ENCODE measurements at regions not wholly inside any gene's neighbourhood (a gene's known extent, or its start where the extent isn't known, plus 50 kb on each side); places are given as distances from the start of the nearest gene placed in this dataset.

GRCh38 chr16:64380751-64381150 lies 741.1 kb downstream of the CDH11 start:
- TF ChIP-seq SIN3A (IDR thresholded peaks at IDR 0.05; ENCODE audit: borderline replicate concordance, insufficient read depth, low read depth, low read length): no peak
- no peak for TF ChIP-seq CTCF (IDR thresholded peaks at IDR 0.05)
- Histone ChIP-seq H3K36me3 (ENCODE audit: control insufficient read depth, insufficient read depth, low read length) (no peaks in the 10 kb centered on the region; the same call in 1 of the 2 replicates), H3K9me3 (ENCODE audit: control insufficient read depth, insufficient read depth, low read depth, low read length) (no peaks in the 10 kb centered on the region), H3K4me1 (ENCODE audit: control insufficient read depth, insufficient read depth, low read length) (no peaks in the 10 kb centered on the region), H3K4me3 (ENCODE audit: low read depth in 2 of 2, low read length in 2 of 2) (no peak overlapping the region), H3K27me3 (ENCODE audit: control insufficient read depth, insufficient read depth, low read length) (no peaks in the 10 kb centered on the region), H3K27ac (ENCODE audit: low read length) (no peak overlapping the region)
- POLR2A ChIA-PET: no interaction called here
- BruUV-seq (replicated peaks): no TSS peak
- in situ Hi-C loops (cut with HindIII; ENCODE audit: low pct_unique_long_range_greater_than_20kb, low sequenced_read_pairs): no loop called here
- CTCF ChIA-PET: no interaction called here
- DNase-seq (ENCODE audit: low read depth, low spot score) (no peak), ATAC-seq (no peak)
- intact Hi-C loops (cut with micrococcal nuclease; ENCODE audit: unreplicated experiment): no loop called here

GRCh38 chr16:64375391-64375980 lies 746.4 kb downstream of the CDH11 start:
- POLR2A ChIA-PET: no interaction called here

More at GRCh38 chr16:64375391-64375980, 746.4 kb downstream of the CDH11 start:
- in situ Hi-C loops (cut with HindIII; ENCODE audit: low pct_unique_long_range_greater_than_20kb, low sequenced_read_pairs) (no loop called here), intact Hi-C loops (cut with micrococcal nuclease; ENCODE audit: unreplicated experiment) (no loop called here)
- CTCF ChIA-PET: no interaction called here
- BruUV-seq (replicated peaks): no TSS peak
- Histone ChIP-seq H3K4me1 (ENCODE audit: control insufficient read depth, insufficient read depth, low read length) (no peaks in the 10 kb centered on the region), H3K4me3 (ENCODE audit: low read depth in 2 of 2, low read length in 2 of 2) (no peak overlapping the region), H3K9me3 (ENCODE audit: control insufficient read depth, insufficient read depth, low read depth, low read length) (no peaks in the 10 kb centered on the region), H3K27ac (ENCODE audit: low read length) (no peak overlapping the region), H3K27me3 (ENCODE audit: control insufficient read depth, insufficient read depth, low read length) (no peaks in the 10 kb centered on the region), H3K36me3 (ENCODE audit: control insufficient read depth, insufficient read depth, low read length) (no peaks in the 10 kb centered on the region; the same call in 1 of the 2 replicates)
- TF ChIP-seq, protein P1, sequence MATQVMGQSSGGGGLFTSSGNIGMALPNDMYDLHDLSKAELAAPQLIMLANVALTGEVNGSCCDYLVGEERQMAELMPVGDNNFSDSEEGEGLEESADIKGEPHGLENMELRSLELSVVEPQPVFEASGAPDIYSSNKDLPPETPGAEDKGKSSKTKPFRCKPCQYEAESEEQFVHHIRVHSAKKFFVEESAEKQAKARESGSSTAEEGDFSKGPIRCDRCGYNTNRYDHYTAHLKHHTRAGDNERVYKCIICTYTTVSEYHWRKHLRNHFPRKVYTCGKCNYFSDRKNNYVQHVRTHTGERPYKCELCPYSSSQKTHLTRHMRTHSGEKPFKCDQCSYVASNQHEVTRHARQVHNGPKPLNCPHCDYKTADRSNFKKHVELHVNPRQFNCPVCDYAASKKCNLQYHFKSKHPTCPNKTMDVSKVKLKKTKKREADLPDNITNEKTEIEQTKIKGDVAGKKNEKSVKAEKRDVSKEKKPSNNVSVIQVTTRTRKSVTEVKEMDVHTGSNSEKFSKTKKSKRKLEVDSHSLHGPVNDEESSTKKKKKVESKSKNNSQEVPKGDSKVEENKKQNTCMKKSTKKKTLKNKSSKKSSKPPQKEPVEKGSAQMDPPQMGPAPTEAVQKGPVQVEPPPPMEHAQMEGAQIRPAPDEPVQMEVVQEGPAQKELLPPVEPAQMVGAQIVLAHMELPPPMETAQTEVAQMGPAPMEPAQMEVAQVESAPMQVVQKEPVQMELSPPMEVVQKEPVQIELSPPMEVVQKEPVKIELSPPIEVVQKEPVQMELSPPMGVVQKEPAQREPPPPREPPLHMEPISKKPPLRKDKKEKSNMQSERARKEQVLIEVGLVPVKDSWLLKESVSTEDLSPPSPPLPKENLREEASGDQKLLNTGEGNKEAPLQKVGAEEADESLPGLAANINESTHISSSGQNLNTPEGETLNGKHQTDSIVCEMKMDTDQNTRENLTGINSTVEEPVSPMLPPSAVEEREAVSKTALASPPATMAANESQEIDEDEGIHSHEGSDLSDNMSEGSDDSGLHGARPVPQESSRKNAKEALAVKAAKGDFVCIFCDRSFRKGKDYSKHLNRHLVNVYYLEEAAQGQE (IDR thresholded peaks at IDR 0.05; ENCODE audit: insufficient read depth in 1 of 2, low read depth in 2 of 2, low read length in 1 of 2): no peak
- TF ChIP-seq TCF7L2 (IDR thresholded peaks at IDR 0.05; ENCODE audit: low read depth, low read length): no peak
- TF ChIP-seq POLR2AphosphoS5 (IDR thresholded peaks at IDR 0.05; ENCODE audit: low read depth, low read length): no peak
- TF ChIP-seq SIN3A (IDR thresholded peaks at IDR 0.05; ENCODE audit: borderline replicate concordance, insufficient read depth, low read depth, low read length): no peak
- no peak for TF ChIP-seq CTCF (IDR thresholded peaks at IDR 0.05)
- DNase-seq (ENCODE audit: low read depth, low spot score) (no peak), ATAC-seq (no peak)
